ENCODE measurements at regions not wholly inside any gene's neighbourhood (a gene's known extent, or its start where the extent isn't known, plus 50 kb on each side); places are given as distances from the start of the nearest gene placed in this dataset. TPM values are rescaled to one million over a fixed set of nuclear protein-coding genes. Genes with fewer than 3 reads are reported as not detected.

DNA sequence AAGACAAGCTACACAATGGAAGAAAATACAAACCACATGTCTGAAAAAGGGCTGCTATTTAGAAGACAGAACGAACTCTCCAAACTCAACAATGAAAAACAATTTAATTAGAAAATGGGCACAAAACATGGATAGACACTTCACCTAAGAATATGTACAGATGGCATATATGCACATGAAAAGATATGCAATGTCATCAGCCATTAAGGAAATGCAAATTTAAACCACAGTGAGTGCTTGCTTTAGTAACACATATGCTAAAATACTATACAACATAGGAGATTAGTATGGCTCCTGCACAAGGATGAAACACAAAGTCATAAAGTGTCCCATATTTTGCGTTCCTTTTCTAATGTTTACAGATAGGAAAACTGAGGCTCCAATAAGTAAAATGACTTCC lies 60.4 kb upstream of the FAM83B start:
- DNase-seq (ENCODE audit: low read depth): no peak
- TF ChIP-seq, protein P1, sequence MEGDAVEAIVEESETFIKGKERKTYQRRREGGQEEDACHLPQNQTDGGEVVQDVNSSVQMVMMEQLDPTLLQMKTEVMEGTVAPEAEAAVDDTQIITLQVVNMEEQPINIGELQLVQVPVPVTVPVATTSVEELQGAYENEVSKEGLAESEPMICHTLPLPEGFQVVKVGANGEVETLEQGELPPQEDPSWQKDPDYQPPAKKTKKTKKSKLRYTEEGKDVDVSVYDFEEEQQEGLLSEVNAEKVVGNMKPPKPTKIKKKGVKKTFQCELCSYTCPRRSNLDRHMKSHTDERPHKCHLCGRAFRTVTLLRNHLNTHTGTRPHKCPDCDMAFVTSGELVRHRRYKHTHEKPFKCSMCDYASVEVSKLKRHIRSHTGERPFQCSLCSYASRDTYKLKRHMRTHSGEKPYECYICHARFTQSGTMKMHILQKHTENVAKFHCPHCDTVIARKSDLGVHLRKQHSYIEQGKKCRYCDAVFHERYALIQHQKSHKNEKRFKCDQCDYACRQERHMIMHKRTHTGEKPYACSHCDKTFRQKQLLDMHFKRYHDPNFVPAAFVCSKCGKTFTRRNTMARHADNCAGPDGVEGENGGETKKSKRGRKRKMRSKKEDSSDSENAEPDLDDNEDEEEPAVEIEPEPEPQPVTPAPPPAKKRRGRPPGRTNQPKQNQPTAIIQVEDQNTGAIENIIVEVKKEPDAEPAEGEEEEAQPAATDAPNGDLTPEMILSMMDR (IDR thresholded peaks at IDR 0.05; ENCODE audit: insufficient read depth, low read depth, low read length): no peak

DNA sequence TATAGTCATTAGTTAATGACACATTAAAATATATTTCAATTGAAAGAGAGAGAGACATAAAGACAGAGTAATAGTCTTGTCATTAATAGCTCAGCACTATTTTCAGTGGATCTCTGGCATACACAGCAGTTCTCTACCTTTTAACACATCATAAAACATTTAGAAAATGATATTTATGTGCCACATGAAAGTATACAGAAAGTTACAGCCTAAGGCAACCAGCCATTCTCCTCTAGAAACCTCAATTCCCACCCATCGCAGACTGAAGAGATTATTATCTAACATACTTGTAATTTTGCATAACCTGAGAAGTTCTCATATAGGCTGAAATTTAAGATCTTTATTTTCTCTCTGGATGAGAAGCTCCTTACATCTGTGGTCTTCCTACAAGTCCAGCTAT lies 58.7 kb upstream of the FAM83B start:
- TF ChIP-seq, protein P1 (IDR thresholded peaks at IDR 0.05; ENCODE audit: insufficient read depth, low read depth, low read length): no peak
- no peak for DNase-seq (ENCODE audit: low read depth)
- H3K4me3 ChIP-seq (ENCODE audit: low read depth, low read length): no peak overlapping the region

More for the DNA sequence above, 60.4 kb upstream of the FAM83B start:
- no peak overlapping the region for H3K4me3 ChIP-seq (ENCODE audit: low read depth, low read length)

Small RNAs in the stretch of these regions (small RNA-seq; reads per million reads assigned to genes)
- gene RNU6-1023P: not detected
